CD8-positive, alpha-beta memory T cell (primary cell): ENCODE measurements at regions not wholly inside any gene's neighbourhood (a gene's known extent, or its start where the extent isn't known, plus 50 kb on each side); places are given as distances from the start of the nearest gene placed in this dataset.

Experiments used
- CTCF ChIA-PET: fragments of 350-600 bp; sonication (Branson Sonifier 250); formaldehyde crosslinking; loops from one replicate; lab custom pipeline; 2021; ENCODE audit warnings: antibody characterized with exemption; lab: Charles Lee
- POLR2A ChIA-PET: fragments of 350-600 bp; sonication (Branson Sonifier 250); formaldehyde crosslinking; loops from one replicate; lab custom pipeline; 2021; ENCODE audit warnings: antibody characterized with exemption; lab: Charles Lee
- DNase-seq, 5 donors: peaks; one replicate each; pipeline versions ENCODE4 v3.0.0 to v3.0.0-alpha.2; 2020 to 2022; ENCODE audit warnings: mixed read lengths in 1 of 5
- H3K27ac ChIP-seq: one replicate; pipeline ENCODE4 v1.7.0; 2013; ENCODE audit warnings: low read depth, mild to moderate bottlenecking, low read length, moderate library complexity
- H3K27me3 ChIP-seq: 2 replicates; pipeline ENCODE4 v1.7.0; 2013; ENCODE audit warnings: low read length, mild to moderate bottlenecking; ENCODE audit not compliant: insufficient read depth, poor library complexity, severe bottlenecking
- H3K36me3 ChIP-seq: 2 replicates; pipeline ENCODE4 v1.7.0; 2013; ENCODE audit warnings: mild to moderate bottlenecking, low read length, moderate library complexity; ENCODE audit not compliant: insufficient read depth
- H3K4me1 ChIP-seq: 2 replicates; pipeline ENCODE4 v1.7.0; 2013; ENCODE audit warnings: mild to moderate bottlenecking, low read length, moderate library complexity; ENCODE audit not compliant: insufficient read depth
- H3K4me3 ChIP-seq: 2 replicates; pipeline ENCODE4 v1.7.0; 2013; ENCODE audit warnings: mild to moderate bottlenecking, low read length
- H3K9me3 ChIP-seq: 2 replicates; pipeline ENCODE4 v1.7.0; 2013; ENCODE audit warnings: mild to moderate bottlenecking, low read length
- H3K27ac Mint-ChIP-seq, 8 donors: one replicate each; pipeline ENCODE4 v1.8.0; 2020 to 2021; ENCODE audit warnings: mixed read lengths in 8 of 8, mild to moderate bottlenecking in 6 of 8, inconsistent platforms in 3 of 8, moderate library complexity in 3 of 8
- H3K27me3 Mint-ChIP-seq, 2 donors: one replicate each; pipeline ENCODE4 v1.8.0; 2020 to 2021; ENCODE audit warnings: mixed read lengths in 2 of 2, mild to moderate bottlenecking in 1 of 2, moderate library complexity in 1 of 2
- H3K36me3 Mint-ChIP-seq, 3 donors: one replicate each; pipeline ENCODE4 v1.8.0; 2020 to 2021; ENCODE audit warnings: mixed read lengths in 3 of 3, inconsistent platforms in 1 of 3, mild to moderate bottlenecking in 1 of 3
- H3K4me1 Mint-ChIP-seq, 3 donors: one replicate each; pipeline ENCODE4 v1.8.0; 2020 to 2021; ENCODE audit warnings: mixed read lengths in 3 of 3, inconsistent platforms in 1 of 3, mild to moderate bottlenecking in 1 of 3
- H3K4me3 Mint-ChIP-seq, 7 donors: one replicate each; pipeline ENCODE4 v1.8.0; 2020 to 2021; ENCODE audit warnings: mixed read lengths in 7 of 7, mild to moderate bottlenecking in 6 of 7, moderate library complexity in 4 of 7, inconsistent platforms in 2 of 7
- H3K9me3 Mint-ChIP-seq, 5 donors: one replicate each; pipeline ENCODE4 v1.8.0; 2020 to 2022; ENCODE audit warnings: mixed read lengths in 5 of 5, mild to moderate bottlenecking in 3 of 5, moderate library complexity in 2 of 5, inconsistent platforms in 1 of 5

DNA sequence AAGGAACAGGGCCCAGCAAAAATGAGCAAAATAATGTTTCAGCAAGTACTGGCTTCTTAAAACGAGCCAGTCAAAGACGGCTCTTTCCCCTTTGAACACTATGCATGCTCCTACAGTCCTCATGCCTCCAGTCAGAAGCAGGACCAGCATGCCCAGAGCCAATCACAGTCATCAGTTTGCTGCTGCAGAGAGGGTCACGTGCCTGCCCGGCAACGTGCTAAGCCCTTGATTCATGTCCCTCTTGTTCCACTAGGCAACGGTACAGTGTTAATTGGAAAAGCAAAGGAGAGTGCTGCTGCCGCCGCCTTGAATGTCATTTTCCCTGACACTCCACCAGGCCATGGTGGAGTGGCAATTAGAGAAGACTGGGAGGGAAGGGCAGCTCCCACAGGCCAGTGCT lies 500.1 kb downstream of the OCA2 start:
- H3K4me1 ChIP-seq, result no peaks in the 10 kb centered on the region
- H3K27me3 ChIP-seq, result no peaks in the 10 kb centered on the region
- H3K36me3 Mint-ChIP-seq, result no peaks in the 10 kb centered on the region
- no peak overlapping the region for H3K27ac ChIP-seq
- ChIA-PET POLR2A (no interaction called here), CTCF (no interaction called here)
- no peak overlapping the region for H3K4me3 Mint-ChIP-seq
- no peak overlapping the region for H3K4me3 ChIP-seq
- no peaks in the 10 kb centered on the region for H3K4me1 Mint-ChIP-seq
- H3K27ac Mint-ChIP-seq, result no peak overlapping the region
- H3K9me3 ChIP-seq, result no peaks in the 10 kb centered on the region
- peaks cover 0 to 1% of the 10 kb centered on the region in 2 donors for H3K27me3 Mint-ChIP-seq
- no peaks in the 10 kb centered on the region for H3K36me3 ChIP-seq
- DNase-seq, result no peak
- H3K9me3 Mint-ChIP-seq, result peaks cover 5 to 13% (median 6%) of the 10 kb centered on the region in 5 donors

GRCh38 chr15:27598251-27599009 lies 500.7 kb downstream of the OCA2 start:
- Mint-ChIP-seq H3K4me3 (no peak overlapping the region), H3K27ac (no peak overlapping the region), H3K4me1 (no peaks in the 10 kb centered on the region), H3K27me3 (peaks cover 0 to 1% of the 10 kb centered on the region in 2 donors), H3K36me3 (no peaks in the 10 kb centered on the region), H3K9me3 (peaks cover 5 to 13% (median 6%) of the 10 kb centered on the region in 5 donors)
- H3K36me3 ChIP-seq, result no peaks in the 10 kb centered on the region
- POLR2A ChIA-PET, result no interaction called here
- no peak overlapping the region for H3K4me3 ChIP-seq
- H3K9me3 ChIP-seq, result no peaks in the 10 kb centered on the region
- no peaks in the 10 kb centered on the region for H3K27me3 ChIP-seq
- CTCF ChIA-PET, result no interaction called here
- H3K27ac ChIP-seq, result no peak overlapping the region
- H3K4me1 ChIP-seq, result no peaks in the 10 kb centered on the region
- no peak for DNase-seq

DNA sequence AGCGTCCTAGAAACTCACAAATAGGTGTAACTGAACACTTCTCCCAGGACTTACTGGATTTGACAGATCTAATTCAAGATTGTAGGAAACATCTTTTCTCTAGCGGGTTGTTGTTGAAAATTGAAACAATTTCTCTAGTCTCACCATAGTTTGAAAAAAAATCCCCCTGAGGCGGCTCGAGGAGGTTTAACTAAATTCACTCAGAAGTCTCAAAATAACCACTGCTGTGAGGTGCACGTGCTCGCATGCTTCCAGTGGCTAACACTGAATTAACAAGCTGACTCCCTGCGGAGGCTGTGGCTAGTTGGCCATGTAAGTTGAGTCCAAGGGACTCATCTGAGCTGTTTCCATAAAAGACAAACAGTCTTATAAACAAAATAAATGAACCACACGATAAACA lies 503.9 kb downstream of the OCA2 start:
- ChIA-PET POLR2A (no interaction called here), CTCF (no interaction called here)
- H3K27me3 Mint-ChIP-seq, result no peaks in the 10 kb centered on the region
- H3K4me1 Mint-ChIP-seq, result no peaks in the 10 kb centered on the region
- H3K4me3 Mint-ChIP-seq, result no peak overlapping the region
- Histone ChIP-seq H3K9me3 (no peaks in the 10 kb centered on the region), H3K4me3 (no peak overlapping the region), H3K27ac (no peak overlapping the region), H3K4me1 (no peaks in the 10 kb centered on the region), H3K27me3 (no peaks in the 10 kb centered on the region), H3K36me3 (no peaks in the 10 kb centered on the region)
- H3K27ac Mint-ChIP-seq, result no peak overlapping the region
- DNase-seq, result no peak
- peaks cover 4 to 11% (median 8%) of the 10 kb centered on the region in 5 donors for H3K9me3 Mint-ChIP-seq
- no peaks in the 10 kb centered on the region for H3K36me3 Mint-ChIP-seq

- no peaks in the 10 kb centered on the region for H3K27me3 ChIP-seq
- no peaks in the 10 kb centered on the region for H3K36me3 ChIP-seq
- ChIA-PET POLR2A (no interaction called here), CTCF (no interaction called here)
- H3K4me1 Mint-ChIP-seq, result no peaks in the 10 kb centered on the region
- H3K9me3 Mint-ChIP-seq, result peaks cover 5 to 16% (median 9%) of the 10 kb centered on the region in 5 donors
- no peaks in the 10 kb centered on the region for H3K27me3 Mint-ChIP-seq
- H3K4me3 ChIP-seq, result no peak overlapping the region
- H3K4me1 ChIP-seq, result no peaks in the 10 kb centered on the region
- H3K36me3 Mint-ChIP-seq, result no peaks in the 10 kb centered on the region
- H3K27ac Mint-ChIP-seq, result no peak overlapping the region
- no peak for DNase-seq
- no peaks in the 10 kb centered on the region for H3K9me3 ChIP-seq
- no peak overlapping the region for H3K27ac ChIP-seq
- H3K4me3 Mint-ChIP-seq, result no peak overlapping the region
Measured at GRCh38 chr15:27592036-27592760, 506.9 kb downstream of the OCA2 start.
